ENCODE measurements at regions not wholly inside any gene's neighbourhood (a gene's known extent, or its start where the extent isn't known, plus 50 kb on each side); places are given as distances from the start of the nearest gene placed in this dataset.

GRCh38 chr20:40434122-40434521 is 254.9 kb downstream of the MAFB start:
- H3K79me2 ChIP-seq (ENCODE audit: low read length), result no peaks in the 10 kb centered on the region
- H3K36me3 ChIP-seq (replicated peaks; ENCODE audit: low read depth, low read length), result no peaks in the 10 kb centered on the region
- H3K9me3 ChIP-seq (ENCODE audit: insufficient read depth, low read length), result no peaks in the 10 kb centered on the region
- no peak overlapping the region for H2AFZ ChIP-seq (ENCODE audit: low read depth, low read length)
- no peaks in the 10 kb centered on the region for H4K20me1 ChIP-seq (ENCODE audit: insufficient read depth, low read length)
- H3K27me3 ChIP-seq (ENCODE audit: low read depth, low read length), result peaks cover 25% of the 10 kb centered on the region
- no peak overlapping the region for H3K9ac ChIP-seq (ENCODE audit: low read length)
- H3K27ac ChIP-seq (ENCODE audit: low read length), result no peak overlapping the region
- no peak overlapping the region for H3K4me3 ChIP-seq (ENCODE audit: low read length)
- no peak overlapping the region for H3K4me2 ChIP-seq (ENCODE audit: low read length)
- no peaks in the 10 kb centered on the region for H3K4me1 ChIP-seq (ENCODE audit: low read length)
- TF ChIP-seq CTCF (IDR thresholded peaks at IDR 0.05; ENCODE audit: low read depth, low read length), result no peak
- no peak for TF ChIP-seq EZH2phosphoT487 (IDR thresholded peaks at IDR 0.05; ENCODE audit: low read depth)

GRCh38 chr20:40433341-40433861 is 255.6 kb downstream of the MAFB start:
- Histone ChIP-seq H2AFZ (ENCODE audit: low read depth, low read length) (no peak overlapping the region), H3K36me3 (replicated peaks; ENCODE audit: low read depth, low read length) (no peaks in the 10 kb centered on the region), H3K27ac (ENCODE audit: low read length) (no peak overlapping the region), H3K79me2 (ENCODE audit: low read length) (no peaks in the 10 kb centered on the region), H3K4me3 (ENCODE audit: low read length) (no peak overlapping the region), H3K9ac (ENCODE audit: low read length) (no peak overlapping the region), H3K27me3 (ENCODE audit: low read depth, low read length) (peaks cover 25% of the 10 kb centered on the region), H3K4me1 (ENCODE audit: low read length) (no peaks in the 10 kb centered on the region), H3K9me3 (ENCODE audit: insufficient read depth, low read length) (no peaks in the 10 kb centered on the region), H3K4me2 (ENCODE audit: low read length) (no peak overlapping the region), H4K20me1 (ENCODE audit: insufficient read depth, low read length) (no peaks in the 10 kb centered on the region)
- no peak for TF ChIP-seq CTCF (IDR thresholded peaks at IDR 0.05; ENCODE audit: low read depth, low read length)
- TF ChIP-seq EZH2phosphoT487 (IDR thresholded peaks at IDR 0.05; ENCODE audit: low read depth), result no peak

DNA sequence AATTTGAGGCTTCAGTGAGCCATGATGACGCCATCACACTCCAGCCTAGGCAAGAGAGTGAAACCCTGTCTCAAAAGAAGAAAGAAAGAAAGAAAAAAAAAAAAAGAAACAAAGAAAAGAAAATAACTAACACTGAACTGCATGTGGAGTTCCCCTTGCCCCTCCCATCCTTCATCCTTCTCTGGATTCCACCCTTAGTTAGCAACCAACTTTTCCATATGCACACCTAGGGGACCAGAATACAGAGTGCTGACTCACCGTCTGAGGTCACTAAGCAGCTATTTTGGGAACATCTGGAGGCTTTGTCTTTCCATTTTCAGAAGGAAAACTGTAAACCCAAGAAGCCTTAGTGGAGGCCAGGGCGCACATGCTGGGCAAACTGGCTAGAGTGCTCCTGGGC is 257.4 kb downstream of the MAFB start:
- Histone ChIP-seq H3K79me2 (ENCODE audit: low read length) (no peaks in the 10 kb centered on the region), H3K4me2 (ENCODE audit: low read length) (no peak overlapping the region), H3K27me3 (ENCODE audit: low read depth, low read length) (peaks cover 28% of the 10 kb centered on the region), H3K4me3 (ENCODE audit: low read length) (no peak overlapping the region), H3K4me1 (ENCODE audit: low read length) (no peaks in the 10 kb centered on the region), H3K27ac (ENCODE audit: low read length) (no peak overlapping the region), H4K20me1 (ENCODE audit: insufficient read depth, low read length) (no peaks in the 10 kb centered on the region), H3K9me3 (ENCODE audit: insufficient read depth, low read length) (no peaks in the 10 kb centered on the region), H3K36me3 (replicated peaks; ENCODE audit: low read depth, low read length) (no peaks in the 10 kb centered on the region), H3K9ac (ENCODE audit: low read length) (no peak overlapping the region), H2AFZ (ENCODE audit: low read depth, low read length) (no peak overlapping the region)
- TF ChIP-seq CTCF (IDR thresholded peaks at IDR 0.05; ENCODE audit: low read depth, low read length) (no peak), EZH2phosphoT487 (IDR thresholded peaks at IDR 0.05; ENCODE audit: low read depth) (no peak)

DNA sequence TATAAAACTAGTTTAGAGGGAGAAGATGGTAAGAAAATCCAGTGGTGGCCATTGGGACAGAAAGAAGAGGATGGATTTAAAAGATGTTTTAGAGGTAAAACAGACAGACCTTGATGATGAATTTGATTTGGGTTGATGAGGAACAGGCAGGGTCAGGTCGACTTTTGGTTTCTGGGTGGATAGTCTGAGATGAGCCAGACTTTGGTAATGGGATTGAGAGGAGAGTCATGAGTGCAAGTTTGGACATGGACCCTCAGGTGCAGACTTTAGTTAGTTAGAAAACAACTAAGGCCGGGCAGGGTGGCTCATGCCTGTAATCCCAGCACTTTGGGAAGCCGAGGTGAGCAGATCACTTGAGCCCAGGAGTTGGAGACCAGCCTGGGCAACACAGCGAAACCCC is 257.9 kb downstream of the MAFB start:
- no peak overlapping the region for H3K27ac ChIP-seq (ENCODE audit: low read length)
- TF ChIP-seq EZH2phosphoT487 (IDR thresholded peaks at IDR 0.05; ENCODE audit: low read depth), result no peak
- TF ChIP-seq CTCF (IDR thresholded peaks at IDR 0.05; ENCODE audit: low read depth, low read length), result no peak
- H3K4me3 ChIP-seq (ENCODE audit: low read length), result no peak overlapping the region
- H4K20me1 ChIP-seq (ENCODE audit: insufficient read depth, low read length), result no peaks in the 10 kb centered on the region
- H2AFZ ChIP-seq (ENCODE audit: low read depth, low read length), result no peak overlapping the region
- H3K4me2 ChIP-seq (ENCODE audit: low read length), result no peak overlapping the region
- H3K9ac ChIP-seq (ENCODE audit: low read length), result no peak overlapping the region
- no peaks in the 10 kb centered on the region for H3K4me1 ChIP-seq (ENCODE audit: low read length)
- H3K9me3 ChIP-seq (ENCODE audit: insufficient read depth, low read length), result no peaks in the 10 kb centered on the region
- peaks cover 28% of the 10 kb centered on the region for H3K27me3 ChIP-seq (ENCODE audit: low read depth, low read length)
- no peaks in the 10 kb centered on the region for H3K36me3 ChIP-seq (replicated peaks; ENCODE audit: low read depth, low read length)
- H3K79me2 ChIP-seq (ENCODE audit: low read length), result no peaks in the 10 kb centered on the region
